ENCODE measurements at regions not wholly inside any gene's neighbourhood (a gene's known extent, or its start where the extent isn't known, plus 50 kb on each side); places are given as distances from the start of the nearest gene placed in this dataset.

- ChIA-PET POLR2A (no interaction called here), CTCF (no interaction called here)
- in situ Hi-C loops (cut with HindIII; ENCODE audit: low pct_unique_long_range_greater_than_20kb, low sequenced_read_pairs), result no loop called here
- H3K36me3 ChIP-seq (ENCODE audit: control insufficient read depth, insufficient read depth, low read length), result no peaks in the 10 kb centered on the region
- TF ChIP-seq TCF7L2 (IDR thresholded peaks at IDR 0.05; ENCODE audit: low read depth, low read length) (no peak), CTCF (IDR thresholded peaks at IDR 0.05) (no peak), SIN3A (IDR thresholded peaks at IDR 0.05; ENCODE audit: borderline replicate concordance, insufficient read depth, low read depth, low read length) (no peak), POLR2AphosphoS5 (IDR thresholded peaks at IDR 0.05; ENCODE audit: low read depth, low read length) (no peak), REST (IDR thresholded peaks at IDR 0.05; ENCODE audit: insufficient read depth in 1 of 2, low read depth in 2 of 2, low read length in 1 of 2) (no peak)
- intact Hi-C loops (cut with micrococcal nuclease; ENCODE audit: unreplicated experiment), result no loop called here
- H3K27ac ChIP-seq (ENCODE audit: low read length), result no peak overlapping the region
- DNase-seq (ENCODE audit: low read depth, low spot score) (no peak), ATAC-seq (no peak)
- no peaks in the 10 kb centered on the region for H3K4me1 ChIP-seq (ENCODE audit: control insufficient read depth, insufficient read depth, low read length)
- H3K27me3 ChIP-seq (ENCODE audit: control insufficient read depth, insufficient read depth, low read length), result no peaks in the 10 kb centered on the region
- H3K4me3 ChIP-seq (ENCODE audit: low read depth in 2 of 2, low read length in 2 of 2), result no peak overlapping the region
- no TSS peak for BruUV-seq (replicated peaks)
- peaks cover 7% of the 10 kb centered on the region; the same call in 1 of the 2 replicates for H3K9me3 ChIP-seq (ENCODE audit: control insufficient read depth, insufficient read depth, low read depth, low read length)
Measured at GRCh38 chr5:18240971-18241370, 606.7 kb downstream of the TAF11L14 start.

GRCh38 chr5:18243846-18244245 is 609.6 kb downstream of the TAF11L14 start:
- BruUV-seq (replicated peaks), result no TSS peak

More at GRCh38 chr5:18243846-18244245, 609.6 kb downstream of the TAF11L14 start:
- intact Hi-C loops (cut with micrococcal nuclease; ENCODE audit: unreplicated experiment) (no loop called here), in situ Hi-C loops (cut with HindIII; ENCODE audit: low pct_unique_long_range_greater_than_20kb, low sequenced_read_pairs) (no loop called here)
- Histone ChIP-seq H3K4me3 (ENCODE audit: low read depth in 2 of 2, low read length in 2 of 2) (no peak overlapping the region), H3K4me1 (ENCODE audit: control insufficient read depth, insufficient read depth, low read length) (no peaks in the 10 kb centered on the region), H3K27ac (ENCODE audit: low read length) (no peak overlapping the region), H3K36me3 (ENCODE audit: control insufficient read depth, insufficient read depth, low read length) (no peaks in the 10 kb centered on the region), H3K27me3 (ENCODE audit: control insufficient read depth, insufficient read depth, low read length) (no peaks in the 10 kb centered on the region), H3K9me3 (ENCODE audit: control insufficient read depth, insufficient read depth, low read depth, low read length) (peaks cover 12% of the 10 kb centered on the region; the same call in 1 of the 2 replicates)
- ATAC-seq (no peak), DNase-seq (ENCODE audit: low read depth, low spot score) (no peak)
- no peak for TF ChIP-seq POLR2AphosphoS5 (IDR thresholded peaks at IDR 0.05; ENCODE audit: low read depth, low read length)
- no peak for TF ChIP-seq TCF7L2 (IDR thresholded peaks at IDR 0.05; ENCODE audit: low read depth, low read length)
- no peak for TF ChIP-seq SIN3A (IDR thresholded peaks at IDR 0.05; ENCODE audit: borderline replicate concordance, insufficient read depth, low read depth, low read length)
- no peak for TF ChIP-seq REST (IDR thresholded peaks at IDR 0.05; ENCODE audit: insufficient read depth in 1 of 2, low read depth in 2 of 2, low read length in 1 of 2)
- no peak for TF ChIP-seq CTCF (IDR thresholded peaks at IDR 0.05)
- CTCF ChIA-PET, result no interaction called here
- POLR2A ChIA-PET, result no interaction called here
